Lower leg skin (tissue), 4 donors: ENCODE measurements at regions not wholly inside any gene's neighbourhood (a gene's known extent, or its start where the extent isn't known, plus 50 kb on each side); places are given as distances from the start of the nearest gene placed in this dataset.

ENCODE experiments used
- DNase-seq, 2 donors: peaks; one replicate each; pipeline ENCODE4 v3.0.0-alpha.2; 2019; ENCODE audit warnings: low spot score in 2 of 2
- H3K4me3 ChIP-seq: fragments of 200-600 bp; sonication (generic); 2 replicates; pipeline ENCODE4 v1.5.1; 2017; ENCODE audit warnings: mild to moderate bottlenecking, low read depth; ENCODE audit not compliant: poor library complexity, severe bottlenecking
- POLR2A ChIP-seq, 2 donors: fragments of 450-650 bp; IDR thresholded peaks; one replicate each; pipeline ENCODE4 v1.6.1; 2016 to 2017; ENCODE audit warnings: antibody characterized with exemption in 2 of 2, mild to moderate bottlenecking in 1 of 2, moderate library complexity in 1 of 2
- whole genome bisulfite sequencing, 2 donors: methylation state at CpG; one replicate each; pipeline ENCODE4 v1.1.5; 2018; 5-methylcytosine and 5-hydroxymethylcytosine counted together
- intact Hi-C: fragments of 100-400 bp; cut with DNase I; formaldehyde crosslinking; loops from one replicate; pipeline ENCODE4 v1.15.0; 2023; ENCODE audit warnings: low total_unique reads
- TF ChIP-seq, protein P1 (sequence below), 3 donors: fragments of 450-650 bp; IDR thresholded peaks; one replicate each; pipeline ENCODE4 v1.5.1; 2016; ENCODE audit warnings: antibody characterized with exemption in 3 of 3, mild to moderate bottlenecking in 3 of 3, moderate library complexity in 2 of 3

- no peak for DNase-seq
Measured at GRCh38 chr5:118726891-118727290, 261.5 kb downstream of the DTWD2 start.

DNA sequence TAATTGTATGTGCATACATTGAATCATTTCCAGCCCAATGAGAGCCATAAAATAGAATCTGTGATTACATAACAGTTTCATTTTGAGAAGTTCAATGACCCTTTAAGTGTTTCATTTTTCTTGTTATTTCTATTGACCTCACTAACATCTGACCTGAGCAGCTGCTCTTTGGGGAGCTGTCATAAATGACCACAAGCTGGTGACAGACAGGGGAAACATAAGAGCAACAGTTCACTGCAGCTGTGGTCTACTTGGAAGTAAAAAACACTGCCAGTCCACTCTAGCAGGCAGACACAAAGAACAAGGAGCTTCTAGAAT, 265.4 kb downstream of the DTWD2 start:
- intact Hi-C loops: no loop called here
- no peak for TF ChIP-seq POLR2A (IDR thresholded peaks at IDR 0.05)
- TF ChIP-seq, protein P1, sequence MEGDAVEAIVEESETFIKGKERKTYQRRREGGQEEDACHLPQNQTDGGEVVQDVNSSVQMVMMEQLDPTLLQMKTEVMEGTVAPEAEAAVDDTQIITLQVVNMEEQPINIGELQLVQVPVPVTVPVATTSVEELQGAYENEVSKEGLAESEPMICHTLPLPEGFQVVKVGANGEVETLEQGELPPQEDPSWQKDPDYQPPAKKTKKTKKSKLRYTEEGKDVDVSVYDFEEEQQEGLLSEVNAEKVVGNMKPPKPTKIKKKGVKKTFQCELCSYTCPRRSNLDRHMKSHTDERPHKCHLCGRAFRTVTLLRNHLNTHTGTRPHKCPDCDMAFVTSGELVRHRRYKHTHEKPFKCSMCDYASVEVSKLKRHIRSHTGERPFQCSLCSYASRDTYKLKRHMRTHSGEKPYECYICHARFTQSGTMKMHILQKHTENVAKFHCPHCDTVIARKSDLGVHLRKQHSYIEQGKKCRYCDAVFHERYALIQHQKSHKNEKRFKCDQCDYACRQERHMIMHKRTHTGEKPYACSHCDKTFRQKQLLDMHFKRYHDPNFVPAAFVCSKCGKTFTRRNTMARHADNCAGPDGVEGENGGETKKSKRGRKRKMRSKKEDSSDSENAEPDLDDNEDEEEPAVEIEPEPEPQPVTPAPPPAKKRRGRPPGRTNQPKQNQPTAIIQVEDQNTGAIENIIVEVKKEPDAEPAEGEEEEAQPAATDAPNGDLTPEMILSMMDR (IDR thresholded peaks at IDR 0.05): no peak

More at GRCh38 chr5:118726891-118727290, 261.5 kb downstream of the DTWD2 start:
- 90 to 92% methylated on average over 3 of the region's 3 CpGs for WGBS, 2 donors
- no peak for TF ChIP-seq POLR2A (IDR thresholded peaks at IDR 0.05)
- TF ChIP-seq, protein P1 (IDR thresholded peaks at IDR 0.05): no peak
- H3K4me3 ChIP-seq: no peak overlapping the region
- intact Hi-C loops: no loop called here

GRCh38 chr5:118722122-118723020, 266.0 kb downstream of the DTWD2 start:
- intact Hi-C loops: no loop called here
- TF ChIP-seq POLR2A (IDR thresholded peaks at IDR 0.05): no peak
- TF ChIP-seq, protein P1 (IDR thresholded peaks at IDR 0.05): no peak
- DNase-seq: no peak
- no peak overlapping the region for H3K4me3 ChIP-seq
- WGBS, 2 donors: 89 to 96% methylated on average over 7 of the region's 7 CpGs

More for the DNA sequence above, 265.4 kb downstream of the DTWD2 start:
- no peak for DNase-seq
- no peak overlapping the region for H3K4me3 ChIP-seq

DNA sequence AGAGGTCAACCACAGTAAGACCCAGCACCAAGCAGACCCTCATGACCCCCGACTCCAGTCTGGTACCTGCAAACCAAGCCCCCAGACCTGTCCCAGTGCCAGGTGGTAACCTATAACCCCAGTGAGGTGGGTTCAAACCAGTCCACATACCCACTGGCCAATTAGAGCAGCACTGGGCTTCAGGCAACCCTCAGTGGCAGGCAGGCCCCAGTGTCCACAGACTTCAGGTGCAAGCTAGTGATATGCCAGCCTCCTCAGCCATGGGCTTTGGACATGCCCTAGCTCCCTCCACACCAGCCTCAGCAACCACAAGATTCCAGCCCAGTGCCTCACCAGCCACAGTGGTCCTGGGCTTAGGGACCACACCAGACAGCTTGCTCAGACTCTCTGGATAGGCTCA, 276.6 kb downstream of the DTWD2 start:
- TF ChIP-seq, protein P1 (IDR thresholded peaks at IDR 0.05): no peak
- TF ChIP-seq POLR2A (IDR thresholded peaks at IDR 0.05): no peak
- WGBS, 2 donors: 93 to 94% methylated on average over 1 of the region's 1 CpG
- DNase-seq: no peak
- no peak overlapping the region for H3K4me3 ChIP-seq
- intact Hi-C loops: no loop called here

GRCh38 chr5:118705959-118706667, 282.2 kb downstream of the DTWD2 start:
- H3K4me3 ChIP-seq: no peak overlapping the region
- no peak for DNase-seq
- intact Hi-C loops: no loop called here
- WGBS, 2 donors: 62 to 68% methylated on average over 4 of the region's 4 CpGs
- TF ChIP-seq, protein P1 (IDR thresholded peaks at IDR 0.05): no peak
- no peak for TF ChIP-seq POLR2A (IDR thresholded peaks at IDR 0.05)
